ENCODE measurements at regions not wholly inside any gene's neighbourhood (a gene's known extent, or its start where the extent isn't known, plus 50 kb on each side); places are given as distances from the start of the nearest gene placed in this dataset.

- Histone ChIP-seq H3K9ac (ENCODE audit: low read length in 3 of 3) (no peak overlapping the region), H3K4me1 (ENCODE audit: control insufficient read depth in 2 of 3, insufficient read depth in 2 of 3, low read depth in 1 of 3, low read length in 3 of 3) (no peaks in the 10 kb centered on the region), H3K9me3 (ENCODE audit: control insufficient read depth in 2 of 3, insufficient read depth in 1 of 3, low read length in 3 of 3) (no peaks in the 10 kb centered on the region), H3K36me3 (ENCODE audit: control insufficient read depth in 2 of 3, insufficient read depth in 3 of 3, low read length in 3 of 3) (no peaks in the 10 kb centered on the region), H3K4me3 (ENCODE audit: low read length in 3 of 3) (no peak overlapping the region), H3K27me3 (ENCODE audit: control insufficient read depth, insufficient read depth, low read length) (no peaks in the 10 kb centered on the region), H3K27ac (ENCODE audit: low read depth in 2 of 2, low read length in 2 of 2) (no peak overlapping the region)
- FAIRE-seq (no peak), DNase-seq (no peak)
- intact Hi-C loops (cut with DNase I): no loop called here
- TF ChIP-seq CTCF (IDR thresholded peaks at IDR 0.05; ENCODE audit: borderline replicate concordance, extremely low read depth, insufficient read depth): no peak
Observed at GRCh38 chr16:75780669-75781068, 54.4 kb upstream of the CPHXL start.

- H3K27me3 ChIP-seq (ENCODE audit: control insufficient read depth, insufficient read depth, low read length): no peaks in the 10 kb centered on the region
- intact Hi-C loops (cut with DNase I): no loop called here
- FAIRE-seq: no peak
Observed at GRCh38 chr16:75781683-75782343, 55.5 kb upstream of the CPHXL start.

GRCh38 chr16:75787440-75787839 lies 61.1 kb upstream of the CPHXL start:
- Histone ChIP-seq H3K4me1 (ENCODE audit: control insufficient read depth in 2 of 3, insufficient read depth in 2 of 3, low read depth in 1 of 3, low read length in 3 of 3) (no peaks in the 10 kb centered on the region), H3K36me3 (ENCODE audit: control insufficient read depth in 2 of 3, insufficient read depth in 3 of 3, low read length in 3 of 3) (no peaks in the 10 kb centered on the region), H3K9me3 (ENCODE audit: control insufficient read depth in 2 of 3, insufficient read depth in 1 of 3, low read length in 3 of 3) (no peaks in the 10 kb centered on the region), H3K27ac (ENCODE audit: low read depth in 2 of 2, low read length in 2 of 2) (no peak overlapping the region), H3K27me3 (ENCODE audit: control insufficient read depth, insufficient read depth, low read length) (no peaks in the 10 kb centered on the region), H3K9ac (ENCODE audit: low read length in 3 of 3) (no peak overlapping the region), H3K4me3 (ENCODE audit: low read length in 3 of 3) (no peak overlapping the region)
- DNase-seq (no peak), FAIRE-seq (no peak)
- intact Hi-C loops (cut with DNase I): no loop called here
- TF ChIP-seq CTCF (IDR thresholded peaks at IDR 0.05; ENCODE audit: borderline replicate concordance, extremely low read depth, insufficient read depth): no peak

More at GRCh38 chr16:75781683-75782343, 55.5 kb upstream of the CPHXL start:
- H3K9me3 ChIP-seq (ENCODE audit: control insufficient read depth in 2 of 3, insufficient read depth in 1 of 3, low read length in 3 of 3): no peaks in the 10 kb centered on the region
- no peak for TF ChIP-seq CTCF (IDR thresholded peaks at IDR 0.05; ENCODE audit: borderline replicate concordance, extremely low read depth, insufficient read depth)
- no peaks in the 10 kb centered on the region for H3K4me1 ChIP-seq (ENCODE audit: control insufficient read depth in 2 of 3, insufficient read depth in 2 of 3, low read depth in 1 of 3, low read length in 3 of 3)
- H3K36me3 ChIP-seq (ENCODE audit: control insufficient read depth in 2 of 3, insufficient read depth in 3 of 3, low read length in 3 of 3): no peaks in the 10 kb centered on the region
- no peak overlapping the region for H3K4me3 ChIP-seq (ENCODE audit: low read length in 3 of 3)
- H3K9ac ChIP-seq (ENCODE audit: low read length in 3 of 3): no peak overlapping the region
- no peak for DNase-seq
- H3K27ac ChIP-seq (ENCODE audit: low read depth in 2 of 2, low read length in 2 of 2): no peak overlapping the region

- no peak overlapping the region for H3K9ac ChIP-seq (ENCODE audit: low read length in 3 of 3)
- intact Hi-C loops (cut with DNase I): no loop called here
- H3K27ac ChIP-seq (ENCODE audit: low read depth in 2 of 2, low read length in 2 of 2): no peak overlapping the region
- TF ChIP-seq CTCF (IDR thresholded peaks at IDR 0.05; ENCODE audit: borderline replicate concordance, extremely low read depth, insufficient read depth): peak; percentile 72
- H3K4me1 ChIP-seq (ENCODE audit: control insufficient read depth in 2 of 3, insufficient read depth in 2 of 3, low read depth in 1 of 3, low read length in 3 of 3): no peaks in the 10 kb centered on the region
- no peak overlapping the region for H3K4me3 ChIP-seq (ENCODE audit: low read length in 3 of 3)
- FAIRE-seq (peak; percentile 87), DNase-seq (peak in 2 of 5 donors; percentile 72 to 78)
- no peaks in the 10 kb centered on the region for H3K27me3 ChIP-seq (ENCODE audit: control insufficient read depth, insufficient read depth, low read length)
- no peaks in the 10 kb centered on the region for H3K36me3 ChIP-seq (ENCODE audit: control insufficient read depth in 2 of 3, insufficient read depth in 3 of 3, low read length in 3 of 3)
- H3K9me3 ChIP-seq (ENCODE audit: control insufficient read depth in 2 of 3, insufficient read depth in 1 of 3, low read length in 3 of 3): no peaks in the 10 kb centered on the region
Observed at GRCh38 chr16:75789237-75789636, 62.9 kb upstream of the CPHXL start.

Data from kidney (tissue), 13 donors.